CD4-positive, alpha-beta T cell treated with Interleukin-12 subunit alpha and Interleukin-12 subunit beta, for 1 hour (primary cell): ENCODE measurements at regions not wholly inside any gene's neighbourhood (a gene's known extent, or its start where the extent isn't known, plus 50 kb on each side); places are given as distances from the start of the nearest gene placed in this dataset.

ENCODE experiments used
- DNase-seq: peaks from one replicate; pipeline ENCODE4 v3.0.0-alpha.2; 2020

- no peak for DNase-seq
These were observed 82.3 kb upstream of the GCFC2 start for GRCh38 chr2:75792996-75793395.

GRCh38 chr2:75792146-75792545 is 81.4 kb upstream of the GCFC2 start:
- DNase-seq, result no peak

GRCh38 chr2:75790814-75791467 is 80.2 kb upstream of the GCFC2 start:
- DNase-seq, result no peak

GRCh38 chr2:75790121-75790813 is 79.6 kb upstream of the GCFC2 start:
- DNase-seq, result no peak

GRCh38 chr2:75788902-75789301 is 78.2 kb upstream of the GCFC2 start:
- no peak for DNase-seq

- DNase-seq, result no peak
These were observed 77.4 kb upstream of the GCFC2 start for GRCh38 chr2:75788154-75788553.

GRCh38 chr2:75787532-75788132 is 76.9 kb upstream of the GCFC2 start:
- peak; percentile 3 for DNase-seq

GRCh38 chr2:75775311-75775823 is 64.7 kb upstream of the GCFC2 start:
- DNase-seq, result no peak

GRCh38 chr2:75772908-75773630 is 62.4 kb upstream of the GCFC2 start:
- no peak for DNase-seq

- no peak for DNase-seq
These were observed 55.1 kb upstream of the GCFC2 start for GRCh38 chr2:75765798-75766197.

- DNase-seq, result no peak
These were observed 53.9 kb upstream of the GCFC2 start for GRCh38 chr2:75764611-75765010.
